Spinal cord (tissue), 9 donors: ENCODE measurements at regions not wholly inside any gene's neighbourhood (a gene's known extent, or its start where the extent isn't known, plus 50 kb on each side); places are given as distances from the start of the nearest gene placed in this dataset.
"Not testable (repeated sequence)": the region's sequence is repeated elsewhere in the genome, so short reads cannot be mapped to it uniquely, and the experiment has no call there.

Experiments used
- DNase-seq, 6 donors: peaks; one replicate each; pipeline versions ENCODE4 v3.0.0 to v3.0.0-alpha.2; 2013 to 2015; ENCODE audit warnings: low spot score in 6 of 6, low read depth in 4 of 6
- H3K27ac ChIP-seq: one replicate; pipeline ENCODE4 v1.5.1; 2013; ENCODE audit warnings: low read depth, low read length, control low read depth
- H3K27me3 ChIP-seq: one replicate; pipeline ENCODE4 v1.6.1; 2013; ENCODE audit warnings: low read length; ENCODE audit not compliant: control insufficient read depth, insufficient read depth
- H3K36me3 ChIP-seq: one replicate; pipeline ENCODE4 v1.6.1; 2013; ENCODE audit warnings: low read length; ENCODE audit not compliant: control insufficient read depth, insufficient read depth
- H3K4me1 ChIP-seq: one replicate; pipeline ENCODE4 v1.6.1; 2013; ENCODE audit warnings: low read length; ENCODE audit not compliant: control insufficient read depth, insufficient read depth
- H3K4me3 ChIP-seq: one replicate; pipeline ENCODE4 v1.5.1; 2013; ENCODE audit warnings: low read depth, low read length, control low read depth
- H3K9me3 ChIP-seq: one replicate; pipeline ENCODE4 v1.6.1; 2013; ENCODE audit warnings: low read length; ENCODE audit not compliant: control insufficient read depth, insufficient read depth
- WGBS: methylation state at CpG from one replicate; pipeline ENCODE4 v1.1.5; 2013; ENCODE audit warnings: missing lambda C conversion rate; ENCODE audit not compliant: insufficient coverage; 5-methylcytosine and 5-hydroxymethylcytosine counted together
- donor health status: healthy.

- H3K4me3 ChIP-seq, H3K36me3 ChIP-seq, H3K9me3 ChIP-seq, DNase-seq, H3K4me1 ChIP-seq, H3K27me3 ChIP-seq, H3K27ac ChIP-seq: not testable (repeated sequence)
- no CpG with 5 or more reads among the region's 2 CpGs for WGBS
Observed at GRCh38 chr1:146567541-146567940, 338.7 kb upstream of the NOTCH2NLA start.

- no CpG with 5 or more reads among the region's 3 CpGs for WGBS
Observed at GRCh38 chr1:146558032-146558431, 329.2 kb upstream of the NOTCH2NLA start.

GRCh38 chr1:146556405-146556804 is 327.6 kb upstream of the NOTCH2NLA start:
- H3K36me3 ChIP-seq, result not testable (repeated sequence)
- WGBS, result no CpG with 5 or more reads among the region's 7 CpGs

More at GRCh38 chr1:146558032-146558431, 329.2 kb upstream of the NOTCH2NLA start:
- not testable (repeated sequence) for H3K27me3 ChIP-seq, H3K4me1 ChIP-seq, H3K27ac ChIP-seq, H3K36me3 ChIP-seq, H3K9me3 ChIP-seq, DNase-seq, H3K4me3 ChIP-seq

GRCh38 chr1:146552414-146552813 is 323.6 kb upstream of the NOTCH2NLA start:
- not testable (repeated sequence) for DNase-seq, H3K9me3 ChIP-seq, H3K4me1 ChIP-seq, H3K27ac ChIP-seq, H3K27me3 ChIP-seq, H3K36me3 ChIP-seq, H3K4me3 ChIP-seq
- WGBS, result no CpG with 5 or more reads among the region's 3 CpGs

More at GRCh38 chr1:146556405-146556804, 327.6 kb upstream of the NOTCH2NLA start:
- not testable (repeated sequence) for H3K27me3 ChIP-seq, H3K9me3 ChIP-seq, H3K4me1 ChIP-seq, H3K27ac ChIP-seq, DNase-seq, H3K4me3 ChIP-seq

- WGBS, result no CpG with 5 or more reads among the region's 9 CpGs
- H3K27me3 ChIP-seq, DNase-seq, H3K4me1 ChIP-seq, H3K4me3 ChIP-seq, H3K27ac ChIP-seq, H3K36me3 ChIP-seq, H3K9me3 ChIP-seq: not testable (repeated sequence)
Observed at GRCh38 chr1:146548684-146549083, 319.9 kb upstream of the NOTCH2NLA start.

GRCh38 chr1:146546189-146546588 is 317.4 kb upstream of the NOTCH2NLA start:
- not testable (repeated sequence) for H3K27me3 ChIP-seq, H3K4me3 ChIP-seq, H3K4me1 ChIP-seq, H3K9me3 ChIP-seq, DNase-seq, H3K27ac ChIP-seq, H3K36me3 ChIP-seq
- no CpG with 5 or more reads among the region's 1 CpG for WGBS

- not testable (repeated sequence) for H3K4me1 ChIP-seq, H3K9me3 ChIP-seq, H3K27me3 ChIP-seq, H3K36me3 ChIP-seq, H3K27ac ChIP-seq, H3K4me3 ChIP-seq, DNase-seq
- no CpG with 5 or more reads among the region's 2 CpGs for WGBS
Observed at GRCh38 chr1:146537775-146538373, 309.1 kb upstream of the NOTCH2NLA start.

- not testable (repeated sequence) for H3K9me3 ChIP-seq, H3K4me1 ChIP-seq, DNase-seq, H3K27me3 ChIP-seq, H3K36me3 ChIP-seq, H3K27ac ChIP-seq, H3K4me3 ChIP-seq
- no CpG with 5 or more reads among the region's 1 CpG for WGBS
Observed at GRCh38 chr1:146536028-146536427, 307.2 kb upstream of the NOTCH2NLA start.

- not testable (repeated sequence) for DNase-seq, H3K36me3 ChIP-seq
- WGBS, result no CpG with 5 or more reads among the region's 3 CpGs
Observed at GRCh38 chr1:146535575-146535974, 306.8 kb upstream of the NOTCH2NLA start.

GRCh38 chr1:146530958-146531357 is 302.1 kb upstream of the NOTCH2NLA start:
- no CpG with 5 or more reads among the region's 6 CpGs for WGBS
- not testable (repeated sequence) for H3K27ac ChIP-seq, H3K27me3 ChIP-seq, H3K4me3 ChIP-seq, H3K36me3 ChIP-seq, DNase-seq, H3K9me3 ChIP-seq, H3K4me1 ChIP-seq

More at GRCh38 chr1:146535575-146535974, 306.8 kb upstream of the NOTCH2NLA start:
- not testable (repeated sequence) for H3K27ac ChIP-seq, H3K9me3 ChIP-seq, H3K27me3 ChIP-seq, H3K4me3 ChIP-seq, H3K4me1 ChIP-seq
